Activated CD4-positive, alpha-beta T cell treated with anti-CD3 and anti-CD28 coated beads for 24 hours (primary cell): ENCODE measurements at regions not wholly inside any gene's neighbourhood (a gene's known extent, or its start where the extent isn't known, plus 50 kb on each side); places are given as distances from the start of the nearest gene placed in this dataset.
"Not testable (repeated sequence)": the region's sequence is repeated elsewhere in the genome, so short reads cannot be mapped to it uniquely, and the experiment has no call there.

Experiments used
- DNase-seq, 2 donors: peaks; one replicate each; pipeline ENCODE4 v3.0.0-alpha.2; 2020; ENCODE audit warnings: low read depth in 2 of 2

- DNase-seq: no peak
Measured at GRCh38 chr3:11739706-11740105, 96.0 kb upstream of the VGLL4 start.

DNA sequence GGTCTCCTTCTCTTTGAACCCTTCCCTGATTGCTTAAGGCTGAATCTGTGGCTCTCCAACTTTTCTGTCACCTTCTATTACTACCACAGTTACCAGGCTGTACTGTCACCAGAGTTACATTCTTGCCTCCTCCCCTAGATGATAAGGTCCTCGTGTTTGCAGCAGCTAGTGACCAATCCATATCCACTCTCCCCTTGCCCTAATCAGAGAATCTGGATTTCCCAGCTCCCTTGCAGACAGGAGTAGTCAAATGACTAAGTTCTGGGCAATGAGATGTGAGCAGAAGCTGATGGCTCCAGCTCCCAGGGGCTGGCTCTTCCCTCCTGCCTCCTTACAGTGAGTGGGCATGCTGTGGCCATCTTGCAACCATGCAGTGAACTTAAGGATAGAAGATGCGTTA, 95.4 kb upstream of the VGLL4 start:
- no peak for DNase-seq

DNA sequence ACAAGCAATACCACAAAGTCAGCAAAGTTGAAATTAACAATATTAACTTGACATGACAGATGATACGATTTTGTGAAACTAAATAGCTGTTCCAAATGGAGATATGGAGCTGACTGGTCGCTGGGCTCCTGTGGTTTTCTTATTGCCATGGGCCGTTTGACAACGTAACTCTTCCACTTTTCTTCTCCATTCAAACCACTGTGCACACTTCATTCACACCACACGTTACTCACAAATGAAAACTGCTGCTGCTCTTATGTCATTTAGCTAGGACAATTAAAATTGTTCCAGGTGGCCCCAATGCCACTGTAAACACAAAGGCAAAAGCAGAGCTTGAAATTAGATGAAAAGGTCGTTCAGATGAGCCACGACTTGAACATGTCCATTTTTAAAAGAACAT, 94.0 kb upstream of the VGLL4 start:
- no peak for DNase-seq

- no peak for DNase-seq
Measured at GRCh38 chr3:11736136-11736833, 92.6 kb upstream of the VGLL4 start.

DNA sequence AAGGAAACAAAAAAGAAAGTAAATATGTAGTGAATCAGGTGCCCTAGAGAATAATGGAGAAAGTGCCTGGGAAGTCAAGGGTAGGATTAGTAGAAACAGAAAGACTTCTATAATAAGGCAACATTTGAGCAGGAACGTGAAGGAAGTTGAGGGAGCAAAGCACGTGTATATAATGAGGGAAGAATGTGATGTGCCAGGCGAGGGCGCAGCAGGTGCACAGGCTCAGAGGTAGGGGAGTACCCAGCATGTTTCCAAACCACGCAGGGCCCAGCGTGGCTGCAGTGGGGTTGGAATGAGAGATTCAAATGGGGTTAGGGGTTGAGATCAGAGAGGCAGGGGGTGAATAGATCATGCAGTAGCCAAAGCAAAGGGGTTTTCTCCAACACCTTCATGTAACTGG, 91.9 kb upstream of the VGLL4 start:
- DNase-seq: no peak

- not testable (repeated sequence) for DNase-seq
Measured at GRCh38 chr3:11735111-11735510, 91.4 kb upstream of the VGLL4 start.

GRCh38 chr3:11733914-11734313, 90.2 kb upstream of the VGLL4 start:
- no peak for DNase-seq

DNA sequence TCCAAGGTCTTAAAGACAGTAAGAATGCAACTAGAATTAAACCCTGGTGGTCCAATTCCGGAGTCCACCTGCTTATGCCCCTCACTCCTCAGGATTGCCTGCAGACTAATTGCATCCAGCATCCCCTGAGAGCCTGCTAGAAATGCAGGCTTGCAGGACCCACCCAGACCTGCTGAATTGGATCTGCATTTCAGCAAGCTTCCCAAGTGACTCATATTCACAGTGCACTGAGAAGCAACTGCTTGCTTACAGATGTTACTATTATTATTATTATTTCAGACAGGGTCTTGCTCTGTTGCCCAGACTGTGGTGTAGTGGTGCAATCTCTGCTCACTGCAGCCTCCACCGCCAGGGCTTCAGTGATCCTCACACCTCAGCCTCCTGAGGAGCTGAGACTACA, 83.5 kb upstream of the VGLL4 start:
- no peak for DNase-seq

DNA sequence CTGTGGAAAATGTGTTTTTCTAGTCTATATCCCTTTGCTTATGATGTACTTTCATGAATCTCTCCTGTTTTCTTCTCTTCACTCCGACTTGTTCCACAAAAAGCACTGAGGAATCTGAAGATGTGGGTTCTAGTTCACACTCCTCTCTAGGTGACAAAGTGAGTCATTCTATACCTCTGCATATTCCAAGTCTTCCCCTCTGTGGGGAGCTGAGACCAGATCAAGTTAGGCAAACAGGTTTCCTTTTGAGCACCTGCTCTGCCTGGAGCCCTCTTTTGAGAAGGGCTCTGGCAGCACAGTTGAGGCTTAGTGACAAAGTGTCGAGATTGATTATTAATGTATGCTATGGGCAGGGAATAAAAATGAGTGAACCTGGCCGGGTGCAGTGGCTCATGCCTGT, 82.4 kb upstream of the VGLL4 start:
- no peak for DNase-seq

DNA sequence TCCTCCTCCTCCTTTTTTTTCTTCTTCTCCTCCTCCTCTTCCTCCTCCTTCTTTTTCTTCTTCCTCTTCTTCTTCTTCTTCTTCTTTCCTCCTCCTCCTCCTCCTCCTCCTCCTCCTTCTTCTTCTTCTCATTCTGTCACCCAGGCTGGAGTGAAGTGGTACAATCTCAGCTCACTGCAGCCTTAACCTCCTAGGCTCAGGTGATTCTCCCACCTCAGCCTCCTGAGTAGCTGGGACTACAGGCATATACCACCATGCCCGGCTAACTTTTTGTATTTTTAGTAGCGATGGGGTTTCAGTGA, 81.6 kb upstream of the VGLL4 start:
- not testable (repeated sequence) for DNase-seq

GRCh38 chr3:11724615-11725339, 81.1 kb upstream of the VGLL4 start:
- DNase-seq: no peak

DNA sequence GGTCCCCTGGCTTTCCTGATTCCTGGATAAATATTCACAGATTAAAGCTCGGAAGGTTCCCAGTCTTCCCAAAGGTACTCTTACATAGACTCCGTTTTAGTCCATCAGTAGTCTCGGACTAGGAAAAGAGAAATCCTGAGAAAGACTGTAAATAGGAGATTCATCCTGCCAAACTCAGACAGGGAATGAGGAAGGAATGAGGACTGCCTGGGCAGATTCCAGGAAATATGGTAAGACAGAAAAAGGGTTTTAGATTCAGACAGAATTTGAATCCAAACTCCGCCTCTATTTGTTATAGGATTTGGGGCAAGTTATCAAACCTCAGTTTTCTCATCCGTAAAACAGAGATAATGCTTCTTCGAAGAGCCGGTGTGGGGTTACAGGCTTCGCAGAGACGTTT, 77.8 kb upstream of the VGLL4 start:
- DNase-seq: no peak

DNA sequence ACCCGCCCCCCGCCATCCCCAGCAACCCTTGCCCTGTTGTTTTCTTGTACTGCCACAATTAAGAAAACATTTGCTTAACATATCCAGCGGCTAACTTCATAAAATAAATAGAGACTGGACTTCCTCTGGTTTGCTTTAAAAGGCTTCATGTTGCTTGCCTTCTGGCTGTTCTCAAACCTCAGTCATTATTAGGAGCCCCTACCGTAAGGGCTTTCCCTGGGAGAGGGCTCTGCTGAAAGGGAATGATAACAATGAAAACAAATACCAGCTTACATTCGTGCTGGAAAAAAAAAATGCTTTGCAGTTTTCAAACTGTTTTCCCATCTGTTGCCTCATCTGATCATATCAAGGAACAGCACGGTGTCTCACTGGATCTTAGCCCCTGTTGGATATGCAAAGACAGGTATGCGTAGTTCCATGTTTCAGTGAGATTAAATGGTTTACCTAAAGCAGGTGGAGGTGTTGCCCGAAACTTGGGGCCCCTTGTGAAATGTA, 77.2 kb upstream of the VGLL4 start:
- no peak for DNase-seq

DNA sequence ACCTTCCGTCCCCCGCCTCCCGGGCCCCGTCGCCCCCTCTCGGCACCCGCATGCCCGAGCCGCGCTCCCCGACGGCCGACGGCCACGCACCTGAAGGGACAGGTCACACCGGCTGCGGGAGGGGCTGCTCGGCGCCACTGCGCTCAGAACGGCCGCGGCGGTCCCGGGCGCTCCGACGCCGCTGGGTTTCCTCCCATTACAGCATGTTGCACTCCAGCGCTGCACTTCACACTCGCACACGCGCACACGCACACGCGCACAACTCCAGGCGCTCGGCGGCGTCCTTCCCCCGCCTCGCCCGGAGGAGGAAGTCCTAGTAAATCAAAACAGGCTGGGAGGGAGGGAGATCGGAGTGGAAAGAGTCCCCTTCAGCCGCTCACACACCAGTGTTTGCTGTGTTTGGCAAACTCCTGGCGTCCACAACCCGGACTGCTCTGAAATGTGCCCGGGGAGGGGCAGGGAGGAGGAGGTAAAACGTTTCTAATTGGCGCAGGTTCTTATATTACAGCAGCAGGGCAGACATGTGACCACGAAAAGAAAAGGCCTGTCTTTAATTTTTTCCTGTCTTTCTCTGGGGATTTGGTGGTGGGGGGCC, 76.7 kb upstream of the VGLL4 start:
- DNase-seq: peak in 1 of 2 donors; percentile 23

- peak; percentile 48 to 65 for DNase-seq
Measured at GRCh38 chr3:11719406-11720303, 75.9 kb upstream of the VGLL4 start.

DNA sequence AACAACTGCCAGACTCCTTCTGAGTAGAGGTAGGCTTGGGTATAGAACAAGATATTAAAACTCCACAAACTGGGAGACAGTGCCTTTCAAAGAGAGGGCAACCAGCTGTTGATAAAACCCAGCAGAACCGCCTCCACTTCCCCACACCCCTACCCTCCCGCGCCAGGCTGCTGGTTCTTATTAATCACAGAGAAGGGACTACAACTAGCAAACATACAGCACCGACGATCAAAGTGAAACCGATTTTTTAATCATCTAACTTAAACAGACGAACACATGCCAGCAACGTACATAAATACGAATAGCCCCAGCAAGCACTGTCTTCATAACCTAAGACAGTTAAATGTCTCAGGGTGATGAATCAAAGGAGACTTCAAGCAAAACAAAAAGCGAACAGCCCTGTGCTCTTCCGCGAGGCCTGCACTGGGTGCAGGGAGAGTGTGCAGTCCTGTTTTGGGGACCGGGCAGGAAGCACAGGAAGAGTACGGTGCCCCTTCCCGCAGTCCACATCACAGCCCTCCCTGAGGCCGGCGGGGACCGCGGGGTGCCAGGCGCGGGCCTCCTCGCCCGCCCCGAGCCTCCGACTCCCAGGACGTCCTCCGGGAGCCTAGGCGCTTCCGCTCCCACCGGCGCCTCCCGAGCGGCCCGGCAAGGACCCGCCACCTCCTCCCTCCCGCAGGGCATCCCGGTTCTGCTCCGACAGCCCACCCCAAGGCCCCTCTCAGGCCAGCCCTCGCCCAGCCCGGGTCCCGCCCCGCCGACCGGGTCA, 75.1 kb upstream of the VGLL4 start:
- no peak for DNase-seq

DNA sequence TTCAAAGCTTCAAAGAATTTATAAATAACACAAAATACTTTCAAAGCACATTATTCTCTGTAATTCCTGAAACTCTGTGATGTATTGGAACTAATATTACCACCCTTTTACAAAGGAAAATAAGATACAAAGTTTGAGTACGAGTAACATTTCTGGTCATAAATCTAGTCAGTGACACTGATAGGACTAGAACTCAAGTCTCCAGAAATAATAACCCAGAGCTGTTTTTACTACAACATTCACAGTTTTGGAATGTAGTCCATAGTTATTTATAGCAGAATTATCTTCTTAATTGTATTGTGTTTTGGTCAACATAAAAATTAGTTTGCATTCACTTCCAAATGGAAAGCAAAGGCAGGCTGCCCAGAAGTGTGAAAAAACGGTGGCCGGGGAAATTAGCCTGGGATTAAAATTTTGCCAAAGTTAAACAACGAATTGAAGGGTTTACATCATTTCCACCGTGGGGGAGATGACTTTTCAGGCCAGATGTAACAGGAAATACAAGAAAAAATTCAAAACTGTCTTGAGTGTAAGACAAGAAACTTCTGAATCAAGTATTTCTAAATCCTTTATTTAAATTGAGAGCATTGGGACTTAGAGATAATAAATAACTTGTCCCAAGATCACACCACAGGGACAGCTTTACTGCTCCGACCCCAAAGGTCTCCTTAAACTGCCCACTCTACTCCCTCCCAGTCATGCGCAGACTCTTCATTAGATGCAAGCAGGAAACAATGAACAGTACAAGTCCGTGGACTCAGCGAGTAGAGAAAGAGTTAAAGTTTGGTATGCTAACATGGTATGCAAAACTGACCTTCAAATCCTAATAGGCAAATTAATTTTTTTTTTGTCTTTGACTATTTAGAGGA, 74.3 kb upstream of the VGLL4 start:
- DNase-seq: no peak

DNA sequence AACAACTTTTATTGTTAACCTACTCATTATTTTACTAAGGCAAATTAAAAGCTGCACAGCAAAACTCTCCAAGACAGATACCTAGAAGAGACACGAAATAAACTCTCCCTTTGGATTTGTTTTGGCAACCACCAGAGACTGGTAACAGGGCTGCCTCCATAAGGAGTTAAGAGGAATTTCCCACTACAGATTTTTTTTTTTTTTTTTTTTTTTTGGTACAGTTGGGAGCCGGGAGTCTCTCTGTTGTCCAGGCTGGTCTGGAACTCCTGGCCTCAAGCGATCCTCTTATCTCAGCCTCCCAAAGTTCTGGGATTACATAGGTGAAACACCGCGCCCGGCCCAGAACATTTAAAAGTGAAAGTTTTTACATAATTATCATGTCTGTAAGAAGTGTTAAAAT, 73.6 kb upstream of the VGLL4 start:
- no peak for DNase-seq

DNA sequence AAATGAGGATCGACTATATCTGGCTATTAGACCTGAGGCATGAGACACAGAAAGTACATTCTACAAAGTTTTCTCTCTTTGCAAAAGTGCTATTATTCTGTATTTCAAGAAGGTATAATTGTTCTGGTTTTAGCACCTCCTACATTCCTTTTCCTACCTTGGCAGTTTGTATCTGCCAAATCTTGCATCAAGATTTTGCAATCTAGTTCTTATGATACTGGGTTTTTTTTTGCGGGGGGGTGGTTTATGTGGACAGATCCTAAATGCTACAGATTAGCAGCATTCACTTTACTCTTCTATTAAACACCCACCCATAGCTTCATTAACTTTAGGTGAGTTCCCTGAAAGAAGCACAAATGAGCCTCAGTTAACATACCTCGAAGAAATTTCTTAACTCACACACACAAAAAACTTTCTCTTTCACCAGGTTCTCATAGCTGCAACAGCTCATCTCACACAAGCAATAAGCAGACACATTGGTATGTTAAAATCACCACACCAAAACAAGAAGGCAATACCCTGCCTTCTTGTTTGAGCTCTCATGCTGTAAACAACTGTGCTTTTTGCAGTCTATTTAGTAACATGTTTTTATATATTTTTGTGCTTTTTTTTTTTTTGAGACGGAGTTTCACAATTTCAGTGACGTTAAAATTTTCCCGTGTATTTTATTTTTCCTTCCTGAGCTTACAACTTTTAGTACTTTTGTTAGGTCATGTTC, 73.0 kb upstream of the VGLL4 start:
- no peak for DNase-seq

DNA sequence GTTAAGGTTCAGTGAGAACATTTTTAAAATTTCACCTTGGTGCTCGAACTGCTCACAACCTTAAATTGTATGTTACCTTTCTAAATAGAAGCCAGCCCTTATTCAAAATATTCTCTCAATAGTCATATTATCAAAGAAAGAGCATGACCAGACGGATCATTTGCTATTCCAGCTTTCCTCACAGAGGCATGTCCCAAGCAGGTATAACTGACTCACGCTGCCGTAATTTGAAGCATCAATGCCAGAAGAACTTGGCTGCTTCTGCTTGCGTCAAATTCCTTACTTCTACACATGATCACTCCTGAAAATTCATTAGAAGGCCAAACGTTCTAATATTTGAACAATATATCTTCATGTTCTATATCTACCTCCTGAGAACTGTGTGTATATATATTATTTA, 69.5 kb upstream of the VGLL4 start:
- no peak for DNase-seq
